PC-9 (cell line): ENCODE measurements at regions not wholly inside any gene's neighbourhood (a gene's known extent, or its start where the extent isn't known, plus 50 kb on each side); places are given as distances from the start of the nearest gene placed in this dataset.

Experiments
- CTCF ChIP-seq: fragments of 200-600 bp; sonication (generic); conservative IDR thresholded peaks from 2 replicates; pipeline ENCODE4 v1.6.1; 2017; ENCODE audit warnings: mixed run types, antibody characterized with exemption, mild to moderate bottlenecking, moderate library complexity
- EZH2 ChIP-seq: fragments of 200-600 bp; sonication (generic); IDR thresholded peaks from 2 replicates; pipeline ENCODE4 v1.8.0; 2017; ENCODE audit warnings: antibody characterized with exemption, low read depth

- 0 out of 2 replicates have a peak, but pooled peaks have one; percentile 7 for TF ChIP-seq CTCF
- TF ChIP-seq EZH2, result no peak
These were observed 74.7 kb downstream of the DIO3 start for GRCh38 chr14:101635749-101636560.
